ENCODE measurements at regions not wholly inside any gene's neighbourhood (a gene's known extent, or its start where the extent isn't known, plus 50 kb on each side); places are given as distances from the start of the nearest gene placed in this dataset.

DNA sequence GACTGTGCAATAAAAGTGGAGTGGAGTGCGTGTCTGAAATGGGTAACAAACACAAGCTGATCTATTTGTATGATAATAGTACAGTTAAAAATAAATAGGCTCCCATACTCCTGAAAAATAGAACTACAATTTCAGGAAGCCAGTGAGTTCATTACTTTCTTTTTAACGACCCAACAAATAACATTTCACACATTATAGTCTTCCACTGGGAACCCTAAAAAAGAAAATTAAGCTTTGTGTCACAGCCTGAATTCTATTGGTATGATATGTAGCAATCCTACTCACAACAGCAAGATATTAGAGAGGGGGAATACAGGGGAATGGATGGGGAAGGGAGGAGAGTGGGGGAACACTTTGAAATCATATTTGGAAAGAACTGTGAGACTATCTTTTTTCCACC, 156.9 kb upstream of the CNTN3 start:
- H2BK5ac ChIP-seq (ENCODE audit: low read depth, low read length) = no peak overlapping the region
- FAIRE-seq = no peak
- H3K27me3 ChIP-seq (replicated peaks in 1 of 4; ENCODE audit: control insufficient read depth in 3 of 4, extremely low read depth in 1 of 4, insufficient read depth in 3 of 4, low read length in 3 of 4) = no peaks in the 10 kb centered on the region

More for the DNA sequence above, 156.9 kb upstream of the CNTN3 start:
- no peak overlapping the region for H2BK12ac ChIP-seq (ENCODE audit: low read depth, low read length)
- H4K20me1 ChIP-seq (replicated peaks in 1 of 2; ENCODE audit: control insufficient read depth in 1 of 2, insufficient read depth in 2 of 2, low read length in 2 of 2) = no peaks in the 10 kb centered on the region
- H3K23ac ChIP-seq (ENCODE audit: insufficient read length) = no peak overlapping the region
- no peak overlapping the region for H3K27ac ChIP-seq (ENCODE audit: low read depth, low read length)
- H2AK5ac ChIP-seq (ENCODE audit: low read depth, low read length) = no peak overlapping the region
- no peaks in the 10 kb centered on the region for H3K79me1 ChIP-seq (ENCODE audit: low read depth, low read length)
- no peak for DNase-seq (ENCODE audit: low read depth in 1 of 2, low spot score in 2 of 2)
- H3K18ac ChIP-seq (ENCODE audit: extremely low read depth, low read length) = no peak overlapping the region
- H4K91ac ChIP-seq (replicated peaks; ENCODE audit: insufficient read length, low read length) = no peak overlapping the region
- no peaks in the 10 kb centered on the region for H3K4me1 ChIP-seq (replicated peaks in 1 of 4; ENCODE audit: control insufficient read depth in 3 of 4, insufficient read depth in 4 of 4, low read length in 3 of 4)
- no peak overlapping the region for H3K4me2 ChIP-seq (ENCODE audit: insufficient read depth in 1 of 2, low read depth in 2 of 2, low read length in 2 of 2)
- no peak overlapping the region for H2AFZ ChIP-seq (ENCODE audit: low read length)
- H3K79me2 ChIP-seq (ENCODE audit: control insufficient read depth in 1 of 2, insufficient read depth in 2 of 2, low read length in 2 of 2) = no peaks in the 10 kb centered on the region
- H2BK120ac ChIP-seq (replicated peaks; ENCODE audit: low read depth, low read length) = no peak overlapping the region
- no peak overlapping the region for H4K5ac ChIP-seq (ENCODE audit: insufficient read length, low read depth, low read length)
- no peak overlapping the region for H4K8ac ChIP-seq (ENCODE audit: extremely low read depth, insufficient read depth, low read length)
- no peak overlapping the region for H2BK20ac ChIP-seq (ENCODE audit: low read length)
- H3K36me3 ChIP-seq (ENCODE audit: control insufficient read depth in 2 of 4, insufficient read depth in 4 of 4, low read length in 3 of 4) = no peaks in the 10 kb centered on the region
- no peak overlapping the region for H2BK15ac ChIP-seq (ENCODE audit: low read length)
- no peak overlapping the region for H3K14ac ChIP-seq (ENCODE audit: insufficient read length)
- H3K23me2 ChIP-seq (ENCODE audit: low read depth, low read length) = no peaks in the 10 kb centered on the region
- WGBS, 2 experiments (ENCODE audit: extremely low coverage in 1 of 2, insufficient coverage in 1 of 2, insufficient read length in 1 of 2, insufficient replicate concordance in 2 of 2, low coverage in 1 of 2, low lambda C conversion rate in 2 of 2, missing lambda C conversion rate in 1 of 2) = 89% methylated on average over 2 of the region's 2 CpGs; no CpG with 5 or more reads in 1 of the 2 experiments
- CTCF ChIA-PET (ENCODE audit: partially characterized antibody) = no interaction called here
- POLR2A ChIA-PET (ENCODE audit: partially characterized antibody) = no interaction called here
- H3K56ac ChIP-seq (replicated peaks; ENCODE audit: insufficient read length, low read depth, low read length) = no peak overlapping the region
- no peaks in the 10 kb centered on the region for H3K9me3 ChIP-seq (ENCODE audit: insufficient read depth in 2 of 2, low read depth in 1 of 2, low read length in 1 of 2)
- H3K4me3 ChIP-seq (ENCODE audit: extremely low read depth in 1 of 4, insufficient read depth in 2 of 4, low read depth in 3 of 4, low read length in 4 of 4) = no peak overlapping the region
- TF ChIP-seq RFX5 (IDR thresholded peaks at IDR 0.05; ENCODE audit: borderline replicate concordance, low read depth, low read length) (no peak), KDM1A (IDR thresholded peaks at IDR 0.05; ENCODE audit: borderline replicate concordance, low read length) (no peak), BRCA1 (IDR thresholded peaks at IDR 0.05; ENCODE audit: low read depth, low read length) (no peak), CBX5 (IDR thresholded peaks at IDR 0.05; ENCODE audit: low read depth, low read length) (no peak), RNF2 (IDR thresholded peaks at IDR 0.05; ENCODE audit: borderline replicate concordance, low read depth, low read length, missing control alignments, poor library complexity, severe bottlenecking) (no peak), CHD2 (IDR thresholded peaks at IDR 0.05; ENCODE audit: low read length) (no peak), SUZ12 (IDR thresholded peaks at IDR 0.05; ENCODE audit: low read length) (no peak), TAF7 (optimal IDR thresholded peaks at IDR 0.05; ENCODE audit: borderline replicate concordance, low read depth, low read length) (no peak), TAF1 (IDR thresholded peaks at IDR 0.05; ENCODE audit: low read depth, low read length) (no peak)
- no peak overlapping the region for H3K4ac ChIP-seq (replicated peaks; ENCODE audit: insufficient read length, low read depth, low read length)
- H3K9ac ChIP-seq (replicated peaks in 1 of 4; ENCODE audit: extremely low read depth in 1 of 4, low read depth in 3 of 4, low read length in 3 of 4) = no peak overlapping the region
